T-helper 9 cell (primary cell): ENCODE measurements at regions not wholly inside any gene's neighbourhood (a gene's known extent, or its start where the extent isn't known, plus 50 kb on each side); places are given as distances from the start of the nearest gene placed in this dataset.
A peak's percentile ranks its signal among the peaks of the same experiment; 100 is the strongest.

Experiments
- DNase-seq: peaks from one replicate; pipeline ENCODE4 v3.0.0-alpha.2; 2020

GRCh38 chr12:91418221-91419090 is 235.8 kb upstream of the DCN start:
- DNase-seq, result no peak

DNA sequence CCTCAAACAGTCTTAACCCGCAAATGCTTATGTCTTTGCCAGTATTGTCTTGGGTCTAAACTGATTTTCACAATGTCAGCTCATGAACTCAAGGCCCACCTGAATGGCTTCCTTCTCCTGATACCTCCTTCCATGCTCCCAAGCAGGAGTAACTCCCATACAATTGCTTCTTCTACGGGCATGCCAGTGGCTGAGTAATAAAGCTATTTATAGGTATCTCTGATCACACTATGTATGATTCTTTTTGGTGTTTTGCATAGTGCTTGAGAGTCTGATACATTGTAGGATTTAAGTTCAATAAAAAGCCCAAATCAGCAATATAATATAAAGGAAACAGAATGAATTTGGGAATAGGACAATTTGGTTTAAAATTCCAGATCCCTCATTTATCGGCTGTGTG is 235.0 kb upstream of the DCN start:
- no peak for DNase-seq

GRCh38 chr12:91414636-91415035 is 232.0 kb upstream of the DCN start:
- no peak for DNase-seq

DNA sequence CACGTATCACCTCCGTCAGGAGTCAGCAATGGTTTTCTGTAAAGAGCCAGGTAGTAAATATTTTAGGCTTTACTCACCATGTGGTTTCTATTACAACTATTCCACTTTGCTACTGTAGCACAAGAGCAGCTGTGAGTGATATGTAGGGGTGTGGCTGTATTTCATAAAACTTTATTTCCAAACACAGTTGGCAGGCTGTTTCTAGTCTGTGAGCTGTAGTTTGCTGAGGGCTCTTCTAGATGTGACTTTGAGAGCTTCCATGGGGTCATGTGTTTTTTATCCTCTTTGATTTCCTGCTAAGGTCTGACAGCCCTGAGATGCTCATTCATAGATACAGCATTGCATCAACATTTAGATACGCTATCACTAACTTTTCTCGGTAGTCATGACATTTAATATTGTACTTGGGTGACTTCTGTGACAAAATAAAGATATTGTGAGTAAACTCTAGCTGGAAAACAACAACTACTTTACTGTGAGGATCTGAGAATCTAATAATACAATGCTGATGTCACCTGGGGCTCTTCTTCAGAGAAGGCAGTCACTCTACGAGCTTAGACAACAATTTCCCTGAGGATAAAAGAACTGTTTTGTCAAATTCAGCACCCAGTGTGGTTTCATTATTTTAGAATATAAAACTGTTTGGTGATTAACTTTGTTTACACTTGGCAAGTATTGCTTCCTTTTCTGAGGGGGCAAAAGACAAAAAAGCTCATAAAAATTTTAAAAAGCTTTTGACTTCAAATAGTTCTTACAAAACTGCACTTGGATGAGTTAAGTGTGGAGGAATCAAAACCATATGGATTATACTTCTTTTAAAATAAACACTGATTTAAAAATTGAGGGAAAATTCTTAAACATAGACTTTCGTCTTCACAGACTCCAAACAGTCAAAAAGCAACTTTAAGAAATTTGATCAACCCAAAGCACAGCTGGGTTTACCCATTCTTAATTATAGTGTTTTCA is 231.2 kb upstream of the DCN start:
- DNase-seq, result no peak

GRCh38 chr12:91406920-91407341 is 224.3 kb upstream of the DCN start:
- no peak for DNase-seq

DNA sequence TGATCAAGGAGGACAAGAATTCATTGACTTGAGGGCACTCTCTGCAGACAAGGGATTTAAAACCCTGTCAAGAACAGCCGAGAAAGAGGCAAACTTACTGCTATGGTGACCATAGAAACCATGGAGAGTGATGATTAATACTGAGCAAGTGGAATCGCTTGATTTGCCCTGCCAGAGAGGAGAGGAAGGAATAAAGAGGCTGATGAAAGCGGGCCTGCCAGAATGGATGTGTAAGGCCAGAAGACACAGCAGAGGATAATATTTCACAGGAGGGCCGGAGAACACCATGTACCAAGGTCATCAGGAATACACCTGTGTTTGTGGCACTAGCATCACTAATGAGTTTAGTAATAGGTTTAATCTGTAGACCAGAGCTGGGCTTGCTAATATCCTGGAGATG is 221.8 kb upstream of the DCN start:
- no peak for DNase-seq

DNA sequence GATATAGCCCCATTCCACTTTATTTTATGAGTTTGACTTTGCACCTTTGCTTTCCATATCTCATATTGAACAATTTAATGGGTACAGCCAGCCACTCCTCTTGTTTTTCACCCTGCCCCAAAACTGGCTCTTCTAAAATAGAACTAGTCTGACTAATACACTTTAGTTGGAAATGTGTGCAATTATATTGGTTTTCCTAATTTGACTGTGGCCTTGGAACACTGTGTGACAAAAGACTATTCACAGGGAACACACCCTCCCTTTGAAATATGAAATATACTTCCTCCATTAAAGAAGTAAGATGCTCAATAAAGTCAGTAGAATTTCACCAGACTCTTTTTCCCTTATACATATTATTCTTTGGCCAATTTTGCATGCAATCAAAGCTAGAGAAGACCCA is 218.6 kb upstream of the DCN start:
- no peak for DNase-seq

DNA sequence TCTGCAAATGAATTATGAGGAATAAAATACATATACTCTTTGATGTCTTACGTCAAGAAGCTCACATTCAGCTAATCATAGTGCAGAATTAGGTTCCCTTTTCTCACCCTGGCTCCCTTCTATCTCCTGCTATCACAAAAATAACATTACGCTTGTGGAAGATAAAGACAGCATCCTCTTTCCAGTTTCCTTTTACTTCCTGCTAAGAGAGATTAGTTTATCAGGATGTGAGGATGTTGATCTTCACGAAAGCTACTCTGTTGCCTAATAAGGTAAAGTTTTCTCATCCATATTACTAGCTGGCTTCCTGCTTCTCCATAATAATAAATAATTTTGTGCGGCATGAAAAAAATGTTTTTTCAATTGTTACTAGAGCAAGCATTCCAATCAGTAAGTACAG is 217.7 kb upstream of the DCN start:
- DNase-seq, result no peak

- DNase-seq, result no peak
These were observed 215.4 kb upstream of the DCN start for GRCh38 chr12:91397866-91398532.

- no peak for DNase-seq
These were observed 213.7 kb upstream of the DCN start for GRCh38 chr12:91396293-91396692.

DNA sequence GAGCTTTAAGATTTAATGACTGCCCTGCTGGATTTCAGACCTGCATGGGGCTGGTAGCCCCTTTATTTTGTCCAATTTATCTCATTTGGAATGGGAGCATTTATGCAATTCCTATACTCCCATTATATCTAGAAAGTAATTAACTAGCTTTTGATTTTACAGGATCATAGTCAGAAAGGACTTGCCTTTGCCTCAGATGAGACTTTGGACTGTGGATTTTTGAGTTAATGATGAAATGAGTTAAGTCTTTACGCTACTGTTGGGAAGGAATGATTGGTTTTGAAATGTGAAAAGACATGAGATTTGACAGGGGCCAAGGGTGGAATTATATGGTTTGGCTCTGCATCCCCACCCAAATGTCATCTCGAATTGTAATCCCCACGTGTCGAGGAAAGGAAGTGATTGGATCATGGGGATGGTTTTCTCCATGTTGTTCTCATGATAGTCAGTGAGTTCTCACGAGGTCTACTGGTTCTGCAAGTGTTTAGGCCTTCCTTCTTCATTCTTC is 213.1 kb upstream of the DCN start:
- DNase-seq, result no peak

- no peak for DNase-seq
These were observed 212.3 kb upstream of the DCN start for GRCh38 chr12:91394903-91395302.

GRCh38 chr12:91388573-91388972 is 206.0 kb upstream of the DCN start:
- DNase-seq, result no peak

- no peak for DNase-seq
These were observed 205.0 kb upstream of the DCN start for GRCh38 chr12:91387461-91388134.

- DNase-seq, result no peak
These were observed 202.2 kb upstream of the DCN start for GRCh38 chr12:91384806-91385205.

- DNase-seq, result no peak
These were observed 201.7 kb upstream of the DCN start for GRCh38 chr12:91384366-91384765.

- DNase-seq, result no peak
These were observed 200.5 kb upstream of the DCN start for GRCh38 chr12:91383099-91383498.

DNA sequence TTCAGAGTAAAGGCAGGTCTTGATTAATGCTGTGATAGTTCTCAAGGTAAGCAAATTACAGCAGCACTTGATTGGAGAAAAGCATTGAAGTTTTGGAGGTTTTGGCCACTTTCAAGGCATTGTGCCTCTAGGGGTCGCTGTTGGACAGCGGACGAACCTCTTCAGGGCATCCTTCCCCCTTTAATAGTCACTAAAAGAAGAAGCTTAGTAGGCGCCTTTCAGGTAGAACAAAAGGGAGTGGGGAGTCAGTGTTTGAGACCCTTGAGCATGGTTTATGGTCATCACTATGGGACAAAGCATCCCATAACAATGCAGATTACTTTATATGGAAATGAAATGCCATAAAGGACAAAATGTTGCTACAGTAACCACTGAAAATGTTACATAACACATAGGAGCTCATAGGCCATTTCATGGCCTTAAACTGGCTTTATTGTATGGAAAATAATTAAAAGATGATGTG is 199.5 kb upstream of the DCN start:
- peak; percentile 89 for DNase-seq

DNA sequence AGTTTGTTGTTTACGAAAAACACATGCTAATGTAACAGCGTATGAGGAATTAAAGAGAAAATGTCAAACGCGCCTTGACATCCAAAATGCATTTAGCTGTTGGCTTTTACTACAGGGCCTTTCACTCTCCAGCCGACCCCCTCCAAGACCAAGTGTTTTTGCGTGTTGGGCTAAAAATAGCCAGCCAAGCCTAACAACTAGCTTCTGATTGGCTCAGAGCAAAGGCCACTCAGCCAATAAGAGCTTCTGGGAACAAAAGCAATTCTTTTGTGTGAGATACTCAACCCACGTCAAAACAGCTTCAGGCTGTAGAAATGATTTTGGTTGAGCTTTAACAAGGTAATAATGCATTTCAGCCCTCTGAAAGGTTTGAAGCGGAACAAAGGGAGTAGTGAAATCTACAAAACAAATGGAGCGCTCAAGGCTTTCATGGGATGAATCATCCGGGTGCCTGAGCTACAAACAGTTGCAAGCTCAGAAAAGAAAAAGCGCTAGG is 198.7 kb upstream of the DCN start:
- DNase-seq, result no peak

- no peak for DNase-seq
These were observed 198.0 kb upstream of the DCN start for GRCh38 chr12:91380631-91381030.

GRCh38 chr12:91379051-91379775 is 196.6 kb upstream of the DCN start:
- DNase-seq, result no peak
